ENCODE measurements at regions not wholly inside any gene's neighbourhood (a gene's known extent, or its start where the extent isn't known, plus 50 kb on each side); places are given as distances from the start of the nearest gene placed in this dataset.
"Not testable (repeated sequence)": the region's sequence is repeated elsewhere in the genome, so short reads cannot be mapped to it uniquely, and the experiment has no call there.

GRCh38 chr10:117819304-117819703, 227.4 kb downstream of the RAB11FIP2 start:
- peaks cover 16% of the 10 kb centered on the region for H3K27me3 Mint-ChIP-seq
- no peaks in the 10 kb centered on the region for H3K36me3 Mint-ChIP-seq (ENCODE audit: low read depth)
- no peak overlapping the region for H3K4me3 Mint-ChIP-seq
- no peak for ATAC-seq
- no peaks in the 10 kb centered on the region for H3K9me3 ChIP-seq (ENCODE audit: control insufficient read depth, low read length, poor library complexity, severe bottlenecking)
- H3K4me1 Mint-ChIP-seq, result no peaks in the 10 kb centered on the region
- no peak for DNase-seq
- no peak overlapping the region for H3K27ac Mint-ChIP-seq

- ATAC-seq, result no peak
- Mint-ChIP-seq H3K36me3 (ENCODE audit: low read depth) (no peaks in the 10 kb centered on the region), H3K4me1 (no peaks in the 10 kb centered on the region), H3K27me3 (peaks cover 14% of the 10 kb centered on the region), H3K27ac (no peak overlapping the region), H3K4me3 (no peak overlapping the region)
- H3K9me3 ChIP-seq (ENCODE audit: control insufficient read depth, low read length, poor library complexity, severe bottlenecking), result no peaks in the 10 kb centered on the region
- DNase-seq, result no peak
These were observed 222.8 kb downstream of the RAB11FIP2 start for GRCh38 chr10:117823980-117824379.

DNA sequence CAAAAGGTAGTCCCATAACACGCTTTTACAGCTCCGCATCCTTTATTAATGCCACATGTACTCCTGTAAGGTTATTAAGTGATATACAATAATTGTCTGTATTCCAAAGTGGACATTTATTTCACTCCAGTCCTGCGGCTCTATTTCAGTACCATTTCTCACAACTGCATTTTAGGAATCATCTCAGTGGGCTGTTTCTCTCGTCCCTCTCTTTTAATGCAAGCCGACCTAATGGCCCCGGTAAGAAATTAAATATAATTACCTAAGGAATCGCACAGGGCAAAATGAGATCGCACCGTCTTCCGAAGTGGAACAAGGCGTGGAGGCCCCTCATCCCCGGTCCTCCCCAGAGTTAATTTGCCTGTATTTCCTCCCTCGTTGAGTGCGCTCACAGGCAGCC, 216.5 kb downstream of the RAB11FIP2 start:
- no peaks in the 10 kb centered on the region for H3K36me3 Mint-ChIP-seq (ENCODE audit: low read depth)
- H3K4me1 Mint-ChIP-seq, result peaks cover 6% of the 10 kb centered on the region
- H3K9me3 ChIP-seq (ENCODE audit: control insufficient read depth, low read length, poor library complexity, severe bottlenecking), result no peaks in the 10 kb centered on the region
- DNase-seq (no peak), ATAC-seq (no peak)
- peak overlapping the region; percentile 89 for H3K27ac Mint-ChIP-seq
- no peaks in the 10 kb centered on the region for H3K27me3 Mint-ChIP-seq
- peak overlapping the region; percentile 68 for H3K4me3 Mint-ChIP-seq

GRCh38 chr10:117830787-117831212, 215.9 kb downstream of the RAB11FIP2 start:
- Mint-ChIP-seq H3K27ac (peak overlapping the region; percentile 89), H3K27me3 (no peaks in the 10 kb centered on the region), H3K4me3 (peak overlapping the region; percentile 68), H3K36me3 (ENCODE audit: low read depth) (no peaks in the 10 kb centered on the region), H3K4me1 (peaks cover 6% of the 10 kb centered on the region)
- DNase-seq (no peak), ATAC-seq (peak; percentile 45)
- no peaks in the 10 kb centered on the region for H3K9me3 ChIP-seq (ENCODE audit: control insufficient read depth, low read length, poor library complexity, severe bottlenecking)

GRCh38 chr10:117838500-117839498, 207.9 kb downstream of the RAB11FIP2 start:
- H3K36me3 Mint-ChIP-seq (ENCODE audit: low read depth); H3K9me3 ChIP-seq (ENCODE audit: control insufficient read depth, low read length, poor library complexity, severe bottlenecking); H3K4me1 Mint-ChIP-seq; DNase-seq; H3K27ac Mint-ChIP-seq; ATAC-seq: not testable (repeated sequence)
- Mint-ChIP-seq H3K4me3 (peak overlapping the region; percentile 70), H3K27me3 (peaks cover 12% of the 10 kb centered on the region)

- not testable (repeated sequence) for DNase-seq; H3K9me3 ChIP-seq (ENCODE audit: control insufficient read depth, low read length, poor library complexity, severe bottlenecking); H3K4me1 Mint-ChIP-seq; ATAC-seq; H3K36me3 Mint-ChIP-seq (ENCODE audit: low read depth); H3K4me3 Mint-ChIP-seq; H3K27ac Mint-ChIP-seq
- peaks cover 40% of the 10 kb centered on the region for H3K27me3 Mint-ChIP-seq
These were observed 190.3 kb downstream of the RAB11FIP2 start for GRCh38 chr10:117856426-117856825.

DNA sequence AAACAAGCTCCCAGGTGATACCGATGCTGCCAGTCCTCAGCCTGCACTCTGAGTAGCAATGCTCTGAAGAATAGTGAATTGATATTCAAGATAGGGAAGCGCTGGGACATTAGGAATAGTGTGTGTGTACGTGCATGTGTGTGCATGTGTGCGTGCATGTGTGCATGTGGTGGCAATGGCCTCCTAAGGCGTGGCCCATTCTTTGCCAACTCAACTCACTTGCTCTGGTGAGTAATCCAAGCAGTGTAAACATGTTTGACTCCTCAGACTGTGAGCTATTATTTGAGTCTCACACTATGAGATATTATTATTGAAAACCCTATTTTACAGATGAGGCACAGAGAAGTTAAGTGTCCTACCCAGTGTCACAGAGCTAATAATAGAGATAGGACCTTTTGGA, 186.6 kb downstream of the RAB11FIP2 start:
- ATAC-seq, result no peak
- Mint-ChIP-seq H3K27ac (no peak overlapping the region), H3K4me1 (no peaks in the 10 kb centered on the region), H3K4me3 (no peak overlapping the region), H3K27me3 (peaks cover 38% of the 10 kb centered on the region), H3K36me3 (ENCODE audit: low read depth) (peaks cover 3% of the 10 kb centered on the region)
- DNase-seq, result no peak
- H3K9me3 ChIP-seq (ENCODE audit: control insufficient read depth, low read length, poor library complexity, severe bottlenecking), result no peaks in the 10 kb centered on the region

GRCh38 chr10:117860823-117861222, 185.9 kb downstream of the RAB11FIP2 start:
- DNase-seq (no peak), ATAC-seq (no peak)
- Mint-ChIP-seq H3K36me3 (ENCODE audit: low read depth) (peaks cover 3% of the 10 kb centered on the region), H3K4me3 (no peak overlapping the region), H3K4me1 (no peaks in the 10 kb centered on the region), H3K27ac (no peak overlapping the region), H3K27me3 (peaks cover 38% of the 10 kb centered on the region)
- H3K9me3 ChIP-seq (ENCODE audit: control insufficient read depth, low read length, poor library complexity, severe bottlenecking), result no peaks in the 10 kb centered on the region

GRCh38 chr10:117861329-117861728, 185.4 kb downstream of the RAB11FIP2 start:
- no peaks in the 10 kb centered on the region for H3K4me1 Mint-ChIP-seq
- H3K4me3 Mint-ChIP-seq, result no peak overlapping the region
- H3K36me3 Mint-ChIP-seq (ENCODE audit: low read depth), result peaks cover 3% of the 10 kb centered on the region
- no peaks in the 10 kb centered on the region for H3K9me3 ChIP-seq (ENCODE audit: control insufficient read depth, low read length, poor library complexity, severe bottlenecking)
- H3K27ac Mint-ChIP-seq, result no peak overlapping the region
- DNase-seq, result no peak
- ATAC-seq, result no peak
- H3K27me3 Mint-ChIP-seq, result peaks cover 37% of the 10 kb centered on the region

DNA sequence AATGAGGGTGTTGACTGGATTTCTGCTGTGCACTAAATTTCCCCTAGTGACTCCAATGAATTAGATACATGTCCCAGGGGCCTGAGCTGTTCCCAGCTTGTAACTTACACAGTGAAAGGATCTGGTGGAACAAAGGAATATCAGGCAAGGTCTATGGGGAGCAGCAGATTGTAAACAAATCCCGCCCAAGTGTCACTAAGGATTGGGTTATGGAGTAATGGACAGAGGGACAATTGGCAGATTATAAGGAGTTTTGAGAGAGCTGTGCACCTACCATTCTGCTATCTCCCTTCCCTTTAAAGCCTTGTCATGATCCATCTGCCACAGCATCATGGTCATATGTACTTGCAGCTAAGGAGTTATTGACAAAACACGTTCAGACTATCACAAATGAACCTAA, 183.0 kb downstream of the RAB11FIP2 start:
- DNase-seq, result no peak
- H3K4me3 Mint-ChIP-seq, result no peak overlapping the region

DNA sequence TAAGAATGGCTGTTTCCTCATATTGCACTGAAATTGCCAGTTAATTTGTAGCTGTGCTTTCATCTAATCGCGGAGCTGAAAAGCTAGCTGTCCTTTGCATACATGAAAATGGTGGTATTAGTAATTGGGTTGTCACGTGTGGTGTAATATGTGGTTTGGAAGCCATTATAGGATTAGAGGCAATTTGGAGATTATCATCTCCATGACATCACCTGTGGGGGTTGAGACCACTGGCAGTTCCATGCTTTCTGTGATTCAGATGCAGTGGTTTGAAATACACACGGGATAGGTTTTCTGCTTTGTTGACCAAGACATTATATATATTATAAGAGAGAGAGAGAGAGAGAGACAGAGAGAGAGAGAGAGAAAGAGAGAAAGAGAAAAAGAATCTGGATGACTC, 180.8 kb downstream of the RAB11FIP2 start:
- peaks cover 33% of the 10 kb centered on the region for H3K27me3 Mint-ChIP-seq
- H3K4me1 Mint-ChIP-seq, result no peaks in the 10 kb centered on the region
- no peak for DNase-seq

More for the DNA sequence above, 183.0 kb downstream of the RAB11FIP2 start:
- Mint-ChIP-seq H3K4me1 (no peaks in the 10 kb centered on the region), H3K36me3 (ENCODE audit: low read depth) (no peaks in the 10 kb centered on the region), H3K27ac (no peak overlapping the region), H3K27me3 (peaks cover 25% of the 10 kb centered on the region)
- no peak for ATAC-seq
- H3K9me3 ChIP-seq (ENCODE audit: control insufficient read depth, low read length, poor library complexity, severe bottlenecking), result no peaks in the 10 kb centered on the region

DNA sequence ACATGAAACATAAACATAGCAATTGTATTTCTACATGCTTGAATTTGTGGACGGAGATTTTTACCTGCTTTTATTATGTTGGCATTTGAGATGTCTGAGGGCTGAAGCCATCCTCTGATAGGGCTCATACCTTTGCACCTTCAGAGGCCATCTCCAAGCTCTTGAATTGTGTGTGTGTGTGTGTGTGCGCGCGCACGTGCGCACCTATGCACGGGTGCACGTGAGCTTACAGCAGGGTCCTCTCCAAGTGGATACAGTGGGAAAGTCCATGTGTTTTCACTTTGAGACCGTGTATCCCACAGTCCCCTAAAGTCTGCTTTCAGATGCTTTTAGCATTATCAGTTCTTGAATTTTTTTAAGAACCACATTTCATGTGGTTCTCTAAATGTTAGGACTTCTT, 178.6 kb downstream of the RAB11FIP2 start:
- H3K4me1 Mint-ChIP-seq, result no peaks in the 10 kb centered on the region
- peaks cover 33% of the 10 kb centered on the region for H3K27me3 Mint-ChIP-seq

More for the DNA sequence above, 180.8 kb downstream of the RAB11FIP2 start:
- Mint-ChIP-seq H3K36me3 (ENCODE audit: low read depth) (no peaks in the 10 kb centered on the region), H3K4me3 (no peak overlapping the region), H3K27ac (no peak overlapping the region)
- no peaks in the 10 kb centered on the region for H3K9me3 ChIP-seq (ENCODE audit: control insufficient read depth, low read length, poor library complexity, severe bottlenecking)
- no peak for ATAC-seq

GRCh38 chr10:117875793-117876192, 170.9 kb downstream of the RAB11FIP2 start:
- no peaks in the 10 kb centered on the region for H3K36me3 Mint-ChIP-seq (ENCODE audit: low read depth)
- H3K27me3 Mint-ChIP-seq, result peaks cover 3% of the 10 kb centered on the region
- ATAC-seq (no peak), DNase-seq (no peak)
- no peaks in the 10 kb centered on the region for H3K9me3 ChIP-seq (ENCODE audit: control insufficient read depth, low read length, poor library complexity, severe bottlenecking)
- H3K27ac Mint-ChIP-seq, result no peak overlapping the region
- no peak overlapping the region for H3K4me3 Mint-ChIP-seq
- H3K4me1 Mint-ChIP-seq, result no peaks in the 10 kb centered on the region

More for the DNA sequence above, 178.6 kb downstream of the RAB11FIP2 start:
- Mint-ChIP-seq H3K4me3 (no peak overlapping the region), H3K36me3 (ENCODE audit: low read depth) (no peaks in the 10 kb centered on the region), H3K27ac (no peak overlapping the region)
- H3K9me3 ChIP-seq (ENCODE audit: control insufficient read depth, low read length, poor library complexity, severe bottlenecking), result no peaks in the 10 kb centered on the region
- ATAC-seq (no peak), DNase-seq (no peak)

GRCh38 chr10:117876210-117876609, 170.5 kb downstream of the RAB11FIP2 start:
- no peaks in the 10 kb centered on the region for H3K9me3 ChIP-seq (ENCODE audit: control insufficient read depth, low read length, poor library complexity, severe bottlenecking)
- Mint-ChIP-seq H3K27me3 (peaks cover 4% of the 10 kb centered on the region), H3K36me3 (ENCODE audit: low read depth) (no peaks in the 10 kb centered on the region), H3K27ac (no peak overlapping the region), H3K4me1 (no peaks in the 10 kb centered on the region), H3K4me3 (no peak overlapping the region)
- no peak for ATAC-seq
- DNase-seq, result no peak

Measured in T-helper 17 cell (primary cell).